ENCODE measurements at regions not wholly inside any gene's neighbourhood (a gene's known extent, or its start where the extent isn't known, plus 50 kb on each side); places are given as distances from the start of the nearest gene placed in this dataset.

- DNase-seq (ENCODE audit: low spot score): no peak
Measured at GRCh38 chr15:88315221-88315878, 58.8 kb upstream of the NTRK3 start.

GRCh38 chr15:88312941-88313579 lies 56.5 kb upstream of the NTRK3 start:
- DNase-seq (ENCODE audit: low spot score): no peak

- no peak for DNase-seq (ENCODE audit: low spot score)
Measured at GRCh38 chr15:88309363-88309762, 52.8 kb upstream of the NTRK3 start.

- no peak for DNase-seq (ENCODE audit: low spot score)
Measured at GRCh38 chr15:88307344-88307743, 50.8 kb upstream of the NTRK3 start.
